Erythroblast (primary cell): ENCODE measurements at regions not wholly inside any gene's neighbourhood (a gene's known extent, or its start where the extent isn't known, plus 50 kb on each side); places are given as distances from the start of the nearest gene placed in this dataset.

Experiments
- GATA1 ChIP-seq: IDR thresholded peaks from 2 replicates; pipeline ENCODE4 v1.6.1; 2011; ENCODE audit warnings: low read depth, mild to moderate bottlenecking, control low read depth, low read length, moderate library complexity
- POLR2A ChIP-seq: IDR thresholded peaks from 2 replicates; pipeline ENCODE4 v1.6.1; 2011; ENCODE audit warnings: mild to moderate bottlenecking, low read length

GRCh38 chr11:122197066-122197987 lies 81.3 kb upstream of the BLID start:
- TF ChIP-seq POLR2A (no peak), GATA1 (no peak)
